Left ventricle myocardium superior (tissue), 1 donor: ENCODE measurements at regions not wholly inside any gene's neighbourhood (a gene's known extent, or its start where the extent isn't known, plus 50 kb on each side); places are given as distances from the start of the nearest gene placed in this dataset.

Source experiments
- ATAC-seq: fragments of 200-7000 bp; cut with Tn5 transposase; one replicate; pipeline ENCODE4 v1.9.1; 2020; ENCODE audit warnings: mild to moderate bottlenecking, moderate library complexity
- DNase-seq: peaks from one replicate; pipeline ENCODE4 v3.0.0-alpha.2; 2020
- intact Hi-C: fragments of 100-400 bp; cut with micrococcal nuclease; formaldehyde crosslinking; loops from one replicate; pipeline ENCODE4 v1.11.0; 2022
- donor health status: DM: no; HTN: yes; CAD: no; lungs with severe emphysema.

- ATAC-seq (no peak), DNase-seq (no peak)
- intact Hi-C loops, result no loop called here
Measured at GRCh38 chr9:30661925-30662324, 1722.5 kb upstream of the ACO1 start.

- intact Hi-C loops, result no loop called here
- ATAC-seq, result no peak
Measured at GRCh38 chr9:30670805-30671562, 1713.5 kb upstream of the ACO1 start.

GRCh38 chr9:30673132-30673531 lies 1711.3 kb upstream of the ACO1 start:
- no peak for DNase-seq
- intact Hi-C loops, result no loop called here
- ATAC-seq, result no peak

More at GRCh38 chr9:30670805-30671562, 1713.5 kb upstream of the ACO1 start:
- DNase-seq, result no peak

GRCh38 chr9:30676651-30677050 lies 1707.8 kb upstream of the ACO1 start:
- ATAC-seq (no peak), DNase-seq (no peak)
- intact Hi-C loops, result no loop called here

- DNase-seq, result no peak
- intact Hi-C loops, result no loop called here
- ATAC-seq, result no peak
Measured at GRCh38 chr9:30677221-30677620, 1707.2 kb upstream of the ACO1 start.

GRCh38 chr9:30688801-30689200 lies 1695.6 kb upstream of the ACO1 start:
- ATAC-seq (no peak), DNase-seq (no peak)
- intact Hi-C loops, result no loop called here

- intact Hi-C loops, result no loop called here
- ATAC-seq (no peak), DNase-seq (no peak)
Measured at GRCh38 chr9:30697958-30698357, 1686.5 kb upstream of the ACO1 start.

GRCh38 chr9:30711591-30711990 lies 1672.9 kb upstream of the ACO1 start:
- intact Hi-C loops, result no loop called here
- DNase-seq (no peak), ATAC-seq (no peak)

GRCh38 chr9:30713243-30713642 lies 1671.2 kb upstream of the ACO1 start:
- intact Hi-C loops, result no loop called here
- no peak for ATAC-seq
- no peak for DNase-seq

- ATAC-seq, result no peak
- no peak for DNase-seq
- intact Hi-C loops, result no loop called here
Measured at GRCh38 chr9:30714389-30714788, 1670.1 kb upstream of the ACO1 start.

- no peak for ATAC-seq
- DNase-seq, result no peak
- intact Hi-C loops, result no loop called here
Measured at GRCh38 chr9:30718483-30718882, 1666.0 kb upstream of the ACO1 start.

GRCh38 chr9:30722065-30722464 lies 1662.4 kb upstream of the ACO1 start:
- ATAC-seq, result no peak
- intact Hi-C loops, result no loop called here
- no peak for DNase-seq

- intact Hi-C loops, result no loop called here
- DNase-seq (no peak), ATAC-seq (no peak)
Measured at GRCh38 chr9:30723656-30724055, 1660.8 kb upstream of the ACO1 start.

GRCh38 chr9:30732060-30732459 lies 1652.4 kb upstream of the ACO1 start:
- intact Hi-C loops, result no loop called here
- DNase-seq, result no peak
- ATAC-seq, result no peak

GRCh38 chr9:30744871-30745270 lies 1639.6 kb upstream of the ACO1 start:
- no peak for ATAC-seq
- DNase-seq, result no peak
- intact Hi-C loops, result no loop called here

GRCh38 chr9:30746589-30746988 lies 1637.9 kb upstream of the ACO1 start:
- intact Hi-C loops, result no loop called here
- no peak for DNase-seq
- ATAC-seq, result no peak

- DNase-seq (no peak), ATAC-seq (no peak)
- intact Hi-C loops, result no loop called here
Measured at GRCh38 chr9:30757723-30758122, 1626.7 kb upstream of the ACO1 start.

GRCh38 chr9:30758726-30759446 lies 1625.6 kb upstream of the ACO1 start:
- ATAC-seq, result no peak
- no peak for DNase-seq
- intact Hi-C loops, result no loop called here

GRCh38 chr9:30765318-30765717 lies 1619.1 kb upstream of the ACO1 start:
- intact Hi-C loops, result no loop called here
- ATAC-seq, result no peak
- no peak for DNase-seq

- no peak for ATAC-seq
- intact Hi-C loops, result no loop called here
- no peak for DNase-seq
Measured at GRCh38 chr9:30771163-30771708, 1613.2 kb upstream of the ACO1 start.

- DNase-seq, result no peak
- no peak for ATAC-seq
- intact Hi-C loops, result no loop called here
Measured at GRCh38 chr9:30771760-30772159, 1612.7 kb upstream of the ACO1 start.
